KG1 (cell line): ENCODE measurements at regions not wholly inside any gene's neighbourhood (a gene's known extent, or its start where the extent isn't known, plus 50 kb on each side); places are given as distances from the start of the nearest gene placed in this dataset.
"Not testable (repeated sequence)": the region's sequence is repeated elsewhere in the genome, so short reads cannot be mapped to it uniquely, and the experiment has no call there.

Experiments
- DNase-seq: peaks from one replicate; lab custom pipeline; 2025; lab: John Stamatoyannopoulos, UW

DNA sequence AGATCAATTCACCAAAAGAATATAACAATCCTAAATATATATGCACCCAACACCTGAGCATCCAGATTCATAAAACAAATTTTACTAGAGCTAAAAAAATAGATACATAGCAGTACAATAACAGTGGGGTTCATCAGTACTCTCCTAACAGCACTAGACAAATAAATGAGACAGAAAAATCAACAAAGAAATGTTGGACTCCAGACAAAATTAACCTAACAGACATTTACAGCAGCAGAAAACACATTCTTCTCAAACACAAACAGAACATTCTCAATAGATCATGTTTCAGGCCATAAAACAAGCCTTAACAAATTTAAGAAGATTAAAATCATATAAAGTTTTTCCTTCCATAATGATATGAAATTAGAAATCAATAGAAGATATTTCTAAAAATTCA is 124.8 kb upstream of the NECTIN3 start:
- no peak for DNase-seq

DNA sequence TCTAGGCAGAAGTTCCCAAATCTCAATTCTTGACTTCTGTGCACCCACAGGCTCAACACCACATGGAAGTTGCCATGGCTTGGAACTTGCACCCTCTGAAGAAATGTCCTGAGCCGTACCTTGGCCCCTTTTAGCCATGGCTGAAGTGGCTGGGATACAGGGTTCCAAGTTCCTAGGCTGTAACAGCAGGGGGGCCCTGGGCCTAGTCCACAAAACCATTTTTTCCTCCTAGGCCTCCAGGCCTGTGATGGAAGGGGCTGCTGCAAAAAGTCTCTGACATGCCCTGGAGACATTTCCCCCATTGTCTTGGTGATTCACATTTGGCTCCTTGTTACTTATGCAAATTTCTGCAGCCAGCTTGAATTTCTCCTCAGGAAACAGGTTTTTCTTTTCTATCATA is 122.4 kb upstream of the NECTIN3 start:
- not testable (repeated sequence) for DNase-seq

DNA sequence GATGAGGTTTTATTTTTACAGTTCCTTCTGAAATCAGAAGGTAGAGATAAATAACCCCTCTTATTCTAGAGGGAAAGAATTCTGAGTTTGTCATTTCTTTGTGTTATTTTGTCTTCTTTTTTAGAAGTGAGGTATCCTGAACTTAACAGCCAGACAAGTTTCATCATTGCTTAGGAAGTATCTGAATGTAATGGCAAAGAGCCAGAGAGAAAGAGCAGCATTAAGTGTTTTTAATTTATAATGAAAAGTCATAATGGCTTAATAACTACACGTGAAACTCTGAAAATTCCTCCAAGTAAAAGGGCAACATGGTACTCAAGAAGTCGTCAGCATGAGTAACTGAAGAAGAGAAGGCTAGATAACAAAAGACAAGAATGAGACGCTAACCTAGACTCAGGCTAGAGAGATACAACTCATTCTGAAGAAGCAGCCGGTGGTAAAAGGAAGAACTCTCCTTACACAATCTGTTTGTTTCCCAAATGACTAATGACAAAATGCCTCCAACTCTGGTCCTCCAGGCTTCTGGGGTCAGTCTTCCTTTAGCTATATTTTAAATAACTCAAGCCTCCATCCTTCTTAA is 116.2 kb upstream of the NECTIN3 start:
- DNase-seq: no peak

DNA sequence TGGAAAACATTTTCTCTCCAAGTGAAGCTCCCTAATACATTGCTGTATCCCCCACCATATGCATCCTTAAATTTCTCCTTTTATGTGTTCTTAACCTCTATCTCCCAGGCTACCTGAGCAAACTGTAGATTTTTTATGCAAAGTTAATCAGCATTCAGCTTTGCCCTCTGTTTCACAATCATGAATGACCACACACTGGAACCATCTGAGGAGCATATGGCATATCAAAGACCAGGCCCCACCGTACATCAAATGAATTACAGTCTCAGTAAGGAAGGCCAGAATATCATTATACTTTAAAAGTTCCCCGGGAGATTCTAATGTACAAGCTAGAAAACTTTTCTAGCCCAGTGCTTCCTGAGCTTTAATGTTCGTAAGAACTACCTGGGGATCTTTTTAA is 115.5 kb upstream of the NECTIN3 start:
- no peak for DNase-seq

DNA sequence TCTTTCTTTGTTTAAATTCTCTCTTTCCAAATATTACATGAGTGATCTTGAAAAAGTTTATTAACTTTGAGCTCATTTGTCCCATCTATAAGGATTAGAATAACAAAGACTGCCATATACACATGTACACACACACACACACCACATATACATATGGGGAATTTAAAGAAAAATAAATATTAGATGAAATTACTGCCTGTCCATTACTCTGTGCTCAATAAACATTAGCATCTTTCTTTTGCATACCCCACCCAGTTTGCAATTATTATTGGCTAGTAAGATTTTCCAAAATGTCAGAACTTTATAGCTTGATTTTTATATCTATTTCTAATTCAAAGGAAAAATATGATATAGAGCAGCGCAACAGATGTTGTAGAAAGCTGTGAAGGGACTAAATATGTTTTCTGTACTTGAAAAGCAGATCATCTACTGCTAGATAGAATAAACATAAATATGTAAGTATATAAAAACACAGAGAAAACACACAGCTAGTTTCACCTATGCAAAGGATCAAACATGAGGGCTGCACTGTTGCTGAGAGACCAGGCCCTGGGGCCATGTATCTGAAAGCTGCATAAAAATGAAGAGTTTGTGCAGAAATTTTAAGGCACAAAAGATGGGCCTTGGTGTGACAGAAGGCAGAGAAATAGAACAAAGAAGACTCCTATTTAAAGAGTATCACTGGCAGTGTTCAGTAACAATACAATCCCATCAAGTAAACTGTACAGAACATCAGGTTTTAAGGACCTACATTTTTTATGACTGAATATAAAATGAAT is 114.2 kb upstream of the NECTIN3 start:
- DNase-seq: no peak

DNA sequence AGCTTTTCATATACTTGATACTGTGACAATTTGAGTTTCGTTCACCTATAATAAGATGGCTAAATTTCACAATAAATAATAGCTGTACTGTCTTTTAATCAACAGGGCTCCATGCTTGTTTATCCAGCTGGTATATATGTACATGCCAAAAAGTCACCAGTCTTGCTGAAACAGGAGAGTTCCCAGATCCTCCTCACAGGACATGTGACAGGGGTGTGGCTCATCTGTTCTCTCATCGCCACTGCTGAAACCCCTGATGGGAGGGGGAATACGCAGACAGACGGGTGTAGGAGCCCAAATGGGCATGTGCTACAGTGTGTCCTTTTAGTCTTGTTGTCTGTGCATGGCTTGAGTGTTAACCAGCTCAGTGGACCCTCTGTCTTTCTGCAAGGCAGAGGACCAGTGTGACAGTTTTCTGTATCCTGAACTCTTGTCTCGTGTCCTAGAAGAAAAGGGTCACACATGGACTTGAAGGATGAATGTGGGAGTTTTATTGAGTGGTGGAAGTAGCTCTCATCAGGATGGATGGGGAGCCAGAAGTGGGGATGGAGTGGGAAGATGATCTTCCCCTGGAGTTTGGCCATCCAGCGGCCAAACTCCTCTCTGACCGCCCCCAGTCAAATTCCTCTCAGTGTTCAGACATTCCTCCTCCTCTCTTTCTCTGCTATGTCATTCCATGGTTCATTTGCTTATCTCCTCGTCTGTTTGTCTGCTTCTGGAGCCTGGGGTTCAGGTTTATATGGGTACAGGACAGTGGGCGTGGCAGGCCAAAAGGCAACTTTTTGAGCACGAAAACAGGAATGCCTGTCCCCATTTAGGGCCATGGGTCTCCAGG is 113.1 kb upstream of the NECTIN3 start:
- DNase-seq: no peak

DNA sequence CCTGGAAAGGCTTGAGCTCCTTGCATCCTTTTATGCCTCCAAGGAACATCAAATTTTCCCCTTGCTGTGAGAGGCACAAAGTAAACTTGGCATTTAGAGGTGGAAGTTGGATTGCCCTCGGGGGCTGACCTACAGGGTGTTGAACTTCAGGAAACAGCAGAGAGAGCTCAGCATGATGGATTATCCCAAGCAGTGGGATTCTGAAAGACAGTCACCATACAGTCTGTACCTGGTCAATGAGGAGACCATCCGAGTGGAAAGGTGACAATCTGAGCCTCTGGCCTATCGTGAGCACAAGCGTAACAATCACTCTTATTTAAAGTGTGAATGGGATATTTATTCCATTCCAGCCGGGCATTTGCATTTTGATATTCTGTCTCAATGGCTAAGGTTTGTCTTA is 105.6 kb upstream of the NECTIN3 start:
- DNase-seq: no peak

DNA sequence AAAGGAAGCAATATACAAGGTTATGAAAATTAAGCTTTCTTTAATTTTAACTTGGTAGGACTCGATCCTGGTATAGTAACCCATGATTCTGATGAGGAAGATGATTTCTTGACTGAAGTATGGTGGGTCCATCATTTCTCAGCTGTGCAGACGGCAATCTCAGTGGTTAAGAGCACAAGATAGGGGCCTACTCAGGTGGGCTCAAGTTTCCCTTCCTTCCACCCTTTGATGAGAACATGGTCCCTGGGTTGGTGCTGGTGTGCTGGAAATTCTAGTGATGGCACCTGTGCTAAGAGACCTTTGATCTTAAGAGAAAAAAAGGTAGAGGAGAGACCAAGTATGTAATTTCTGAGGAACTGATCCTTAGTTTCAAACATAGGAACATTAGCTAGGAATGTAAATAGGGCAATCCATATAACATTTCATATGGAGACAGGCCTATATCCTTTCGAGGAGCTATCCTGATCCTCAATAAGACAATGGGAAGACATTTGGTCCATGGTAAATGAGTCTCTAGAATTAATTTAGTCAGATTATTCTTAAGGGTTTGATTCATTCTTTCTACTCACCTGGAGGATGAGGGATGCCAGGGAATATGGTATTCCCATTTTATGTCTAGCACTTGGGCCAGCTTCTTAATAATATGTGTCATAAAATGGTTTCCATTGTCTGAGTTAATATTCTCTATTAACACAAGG is 104.5 kb upstream of the NECTIN3 start:
- DNase-seq: no peak

DNA sequence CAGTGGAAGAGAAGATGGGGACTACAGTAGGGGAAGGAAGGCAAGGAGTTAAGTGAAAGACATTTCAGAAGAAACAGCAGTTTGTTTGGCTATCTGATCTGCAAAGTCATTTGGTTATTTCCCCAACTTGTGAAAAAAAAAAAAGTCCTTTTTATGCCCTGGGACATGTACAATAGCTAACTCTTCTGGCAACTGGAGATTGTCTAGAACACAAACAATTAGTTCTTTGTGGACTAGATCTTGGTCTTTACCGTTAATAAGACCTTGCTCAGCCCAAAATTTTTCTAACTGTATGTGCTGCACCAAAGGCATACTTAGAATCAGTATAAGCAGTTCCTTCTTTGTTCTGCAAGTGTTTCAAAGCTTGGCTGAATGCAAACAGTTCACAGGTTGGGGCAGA is 103.5 kb upstream of the NECTIN3 start:
- no peak for DNase-seq

DNA sequence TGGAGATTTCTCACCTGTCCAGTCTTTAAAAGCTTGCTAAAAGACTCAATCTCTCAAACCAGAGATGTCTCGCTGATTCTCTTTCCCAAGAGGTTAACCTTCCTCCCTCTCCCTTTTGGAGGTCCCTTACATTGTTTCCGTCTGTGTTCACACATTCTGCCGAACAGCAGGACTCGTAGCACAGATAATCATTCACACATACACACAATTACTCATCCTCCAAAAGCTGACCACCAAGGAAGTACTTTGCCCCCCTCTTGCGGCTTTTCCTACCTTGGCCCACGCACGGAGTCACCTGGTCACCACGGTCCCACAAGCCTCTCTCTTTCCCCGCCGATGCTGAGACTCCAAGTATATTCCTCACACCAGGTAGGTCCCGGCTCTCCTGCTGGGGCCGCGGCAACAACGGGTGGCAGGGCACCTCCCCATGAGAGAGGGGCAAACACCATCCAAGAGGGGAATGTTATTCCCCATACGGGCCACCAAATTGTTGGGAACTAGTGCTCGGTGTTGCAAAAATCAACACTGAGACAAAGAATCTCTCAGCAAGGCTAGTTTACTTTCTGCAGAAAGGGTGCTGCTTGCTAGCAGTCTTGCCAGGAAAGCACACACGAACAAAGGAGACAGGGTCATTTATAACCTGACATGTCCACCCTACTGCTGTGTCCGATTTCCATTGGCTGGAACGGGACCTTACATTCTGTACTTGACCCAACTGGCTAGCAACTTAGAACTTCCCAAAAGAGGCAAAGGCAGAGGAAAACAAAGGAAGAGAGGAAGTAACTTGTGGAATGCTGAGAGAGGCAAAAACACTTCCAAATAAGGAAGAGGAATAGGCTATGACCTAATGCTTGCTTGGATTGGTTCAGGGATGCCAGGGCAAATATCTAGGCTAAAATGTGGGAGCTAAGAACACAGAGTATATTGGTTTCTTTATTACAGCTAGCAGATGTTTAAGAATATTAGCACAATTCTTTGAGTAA is 102.1 kb upstream of the NECTIN3 start:
- DNase-seq: no peak

DNA sequence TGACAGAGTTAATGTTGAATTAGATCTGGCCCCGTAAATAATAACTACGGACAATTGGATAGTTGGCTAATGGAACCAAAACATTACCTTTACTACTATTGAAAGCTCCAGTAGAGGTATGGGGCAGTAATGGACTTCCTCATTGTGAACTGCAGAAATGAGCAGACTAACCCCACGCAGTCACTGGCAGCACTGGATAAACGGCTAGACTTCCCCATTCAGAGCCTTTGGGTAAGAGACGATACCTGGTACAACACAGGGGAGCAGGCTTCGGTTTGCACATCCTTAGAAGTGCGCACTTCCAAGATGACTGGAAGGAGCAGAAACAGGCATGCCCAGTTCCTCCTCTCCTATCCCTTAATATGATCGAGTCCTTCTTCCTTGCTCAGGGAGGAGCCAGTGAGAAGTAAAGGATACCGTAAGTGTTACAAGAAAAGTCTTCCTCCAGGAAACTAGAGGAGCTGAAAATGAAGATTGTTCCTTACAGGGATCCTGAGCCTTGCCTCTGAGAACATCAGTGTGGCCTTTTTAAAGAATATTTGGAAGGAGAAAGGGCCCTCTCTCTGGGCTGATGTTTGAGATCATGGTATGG is 100.5 kb upstream of the NECTIN3 start:
- DNase-seq: no peak

DNA sequence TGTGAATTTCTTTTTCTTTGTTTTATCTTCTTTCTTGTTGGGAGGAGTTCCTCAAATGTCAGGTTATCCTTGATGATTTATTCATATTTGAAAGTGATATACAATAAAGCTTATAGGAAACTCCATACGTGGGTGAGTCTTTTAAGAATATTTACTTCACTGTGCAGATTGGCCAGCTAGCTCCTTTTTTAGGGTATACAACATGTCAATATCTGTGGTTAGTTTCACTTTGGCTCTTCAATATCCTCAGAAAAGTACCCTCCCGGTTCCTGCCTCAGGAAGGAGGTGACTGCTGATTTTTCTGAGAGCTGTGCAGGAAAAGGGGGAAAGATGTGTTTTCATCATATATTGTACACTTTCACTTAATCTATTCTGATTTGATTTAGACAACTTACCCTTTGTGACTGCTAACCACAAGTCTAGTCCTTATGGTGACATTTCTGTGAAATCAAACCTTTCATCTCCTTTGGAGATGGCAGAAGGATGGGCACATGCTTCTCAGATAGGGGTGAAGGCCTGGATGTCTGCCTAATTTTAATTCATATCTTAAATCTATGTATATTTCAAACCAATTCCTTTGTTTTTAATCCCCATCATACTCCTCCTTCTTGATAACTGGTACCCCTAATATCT is 98.2 kb upstream of the NECTIN3 start:
- no peak for DNase-seq

DNA sequence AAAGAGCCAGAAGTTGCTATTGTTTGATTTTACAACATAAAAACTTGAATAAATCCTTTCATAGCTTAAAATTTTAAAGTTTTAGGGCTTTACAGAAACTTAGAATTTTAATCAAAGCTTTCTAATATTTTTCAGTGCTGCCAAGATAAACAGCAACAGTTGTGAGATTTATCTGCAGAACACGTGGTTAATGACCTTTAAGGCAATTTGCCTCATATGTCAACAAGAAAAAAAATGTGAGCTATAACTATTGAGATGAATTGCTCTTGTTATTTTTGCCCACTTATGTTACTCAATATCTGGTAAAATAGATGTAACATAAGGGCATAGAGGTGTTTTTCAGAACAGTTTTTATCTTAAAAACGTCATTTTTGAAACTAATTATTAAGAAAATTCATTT is 96.7 kb upstream of the NECTIN3 start:
- no peak for DNase-seq

DNA sequence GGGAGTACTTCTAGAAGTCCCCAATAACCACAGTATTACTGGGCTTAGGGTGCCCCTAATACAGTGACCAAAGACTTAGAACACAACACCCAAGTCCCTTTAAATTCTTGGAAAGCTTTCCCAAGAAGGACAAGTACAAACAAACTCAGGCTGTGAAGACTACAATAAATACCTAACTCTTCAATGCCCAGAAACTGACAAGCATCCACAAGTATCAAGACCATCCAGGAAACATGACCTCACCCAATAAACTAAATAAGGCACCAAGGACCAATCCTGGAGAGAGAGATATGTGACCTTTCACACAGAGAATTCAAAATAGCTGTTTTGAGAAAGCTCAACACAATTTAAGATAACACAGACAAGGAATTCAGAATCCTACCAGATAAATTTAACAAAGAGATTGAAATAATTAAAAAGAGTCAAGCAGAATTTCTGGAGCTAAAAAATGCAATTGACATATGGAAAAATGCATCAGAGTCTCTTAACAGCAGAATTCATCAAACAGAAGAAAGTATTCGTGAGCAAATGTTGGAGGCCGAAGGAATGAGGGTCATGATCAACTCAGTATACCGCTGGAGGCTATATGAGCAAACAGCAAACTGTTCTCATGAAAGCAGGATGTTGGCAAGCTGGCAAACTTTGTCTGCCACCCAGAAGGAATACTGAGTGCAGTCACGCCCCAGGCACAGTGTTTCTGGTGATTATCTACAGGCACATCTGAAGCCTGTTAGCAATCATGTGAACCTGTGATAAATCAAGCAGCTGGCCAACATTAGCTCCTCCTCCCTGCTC is 87.0 kb upstream of the NECTIN3 start:
- no peak for DNase-seq

DNA sequence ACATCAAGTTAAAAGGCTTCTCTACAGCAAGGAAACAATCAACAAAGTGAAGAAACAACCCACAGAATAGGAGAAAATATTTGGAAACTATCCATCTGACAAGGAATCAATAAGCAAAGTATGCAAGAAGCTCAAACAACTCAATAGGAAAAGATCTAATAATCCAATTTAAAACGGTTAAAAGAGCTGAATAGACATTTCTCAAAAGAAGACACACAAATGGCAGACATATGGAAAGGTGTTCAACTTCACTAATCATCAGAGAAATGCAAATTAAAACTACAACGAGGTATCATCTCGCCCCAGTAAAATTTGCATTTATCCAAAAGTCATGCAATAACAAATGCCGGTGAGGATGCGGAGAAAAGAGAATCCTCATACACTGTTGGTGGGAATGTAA is 82.2 kb upstream of the NECTIN3 start:
- DNase-seq: no peak

DNA sequence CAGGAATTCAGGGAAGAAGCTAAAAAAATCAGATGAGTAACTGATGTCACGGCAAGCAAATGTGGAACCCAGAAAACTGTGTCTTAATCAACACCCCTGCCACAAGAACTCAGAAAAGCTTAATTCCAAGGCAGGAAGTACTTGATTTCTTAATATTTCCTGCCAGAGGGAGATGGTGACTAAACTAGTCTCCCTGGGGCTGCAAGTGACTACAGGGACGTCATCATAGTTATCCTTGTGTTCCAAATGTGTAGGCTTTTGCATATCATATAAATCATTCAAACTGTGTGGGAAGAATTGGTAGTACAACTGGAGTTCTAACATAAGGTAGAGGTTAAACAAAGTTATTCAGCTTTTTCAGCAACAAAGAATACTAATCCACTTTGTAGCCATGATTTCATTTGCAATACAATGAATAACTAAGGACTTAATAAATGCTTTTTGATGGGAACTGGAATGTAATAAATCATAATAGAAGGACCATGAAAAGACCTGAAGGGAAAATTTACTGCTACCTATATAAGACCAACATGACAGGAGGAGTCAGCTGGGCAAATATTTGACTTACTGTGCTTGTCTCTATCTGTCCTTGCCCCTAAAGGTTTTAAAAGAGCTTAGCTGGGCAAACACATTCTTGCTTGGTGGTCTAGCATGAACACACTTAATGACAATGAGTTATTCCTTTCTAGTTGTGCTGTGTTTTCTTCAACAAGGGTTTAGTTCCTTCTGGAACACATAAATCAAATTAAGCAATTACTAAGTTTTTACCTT is 76.0 kb upstream of the NECTIN3 start:
- no peak for DNase-seq

DNA sequence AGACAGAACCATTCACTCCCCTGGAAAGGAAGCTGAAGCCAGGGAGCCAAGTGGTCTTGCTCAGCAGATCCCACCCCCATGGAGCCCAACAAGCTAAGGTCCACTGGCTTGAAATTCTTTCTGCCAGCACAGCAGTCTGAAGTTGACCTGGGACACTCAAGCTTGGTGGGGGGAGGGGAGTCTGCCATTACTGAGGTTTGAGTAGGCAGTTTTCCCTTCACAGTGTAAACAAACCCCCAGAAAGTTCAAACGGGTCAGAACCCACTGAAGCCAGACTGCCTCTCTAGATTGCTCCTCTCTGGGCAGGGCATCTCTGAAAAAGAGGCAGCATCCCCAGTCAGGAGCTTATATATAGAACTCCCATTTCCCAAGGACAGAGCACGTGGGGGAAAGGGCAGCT is 72.8 kb upstream of the NECTIN3 start:
- not testable (repeated sequence) for DNase-seq

DNA sequence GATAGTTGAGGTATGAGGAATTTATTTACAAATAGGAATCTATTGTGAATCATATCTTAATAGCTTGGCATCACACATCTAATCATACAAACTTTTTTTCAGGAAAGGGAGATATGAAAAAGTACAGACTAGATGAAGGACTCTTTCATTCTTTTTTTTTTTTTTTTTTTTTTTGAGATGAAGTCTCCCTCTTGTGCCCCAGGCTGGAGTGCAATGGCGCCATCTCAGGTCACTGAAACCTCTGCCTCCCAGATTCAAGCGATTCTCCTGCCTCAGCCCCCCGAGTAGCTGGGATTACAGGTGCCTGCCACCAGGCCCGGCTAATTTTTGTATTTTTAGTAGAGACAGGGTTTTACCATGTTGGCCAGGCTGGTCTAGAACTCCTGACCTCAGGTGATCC is 65.1 kb upstream of the NECTIN3 start:
- DNase-seq: not testable (repeated sequence)
